ENCODE measurements at regions not wholly inside any gene's neighbourhood (a gene's known extent, or its start where the extent isn't known, plus 50 kb on each side); places are given as distances from the start of the nearest gene placed in this dataset.
"Not testable (repeated sequence)": the region's sequence is repeated elsewhere in the genome, so short reads cannot be mapped to it uniquely, and the experiment has no call there.

- no peak for DNase-seq
Observed at GRCh38 chr13:50730496-50731351, 112.8 kb downstream of the DLEU7 start.

DNA sequence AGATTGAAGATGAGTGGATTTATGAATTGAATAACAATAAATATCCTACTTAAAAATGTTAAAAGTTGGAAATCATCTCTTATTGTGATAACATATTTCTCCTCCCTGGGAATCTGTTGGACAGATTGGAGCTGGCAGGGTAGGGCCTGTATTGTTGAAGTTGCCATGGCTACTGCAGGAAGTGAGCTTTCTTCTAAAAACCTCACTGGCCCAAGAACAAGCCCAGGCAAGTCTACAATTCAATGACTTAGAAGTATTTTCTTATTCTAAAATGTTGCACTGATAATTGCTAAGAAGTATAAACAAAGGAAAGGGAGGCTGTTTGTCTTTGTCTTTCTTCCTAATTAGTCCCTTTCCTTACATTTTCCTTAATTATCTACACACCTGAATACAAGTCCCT lies 112.1 kb downstream of the DLEU7 start:
- no peak for DNase-seq

- DNase-seq, result no peak
Observed at GRCh38 chr13:50732712-50733111, 110.8 kb downstream of the DLEU7 start.

DNA sequence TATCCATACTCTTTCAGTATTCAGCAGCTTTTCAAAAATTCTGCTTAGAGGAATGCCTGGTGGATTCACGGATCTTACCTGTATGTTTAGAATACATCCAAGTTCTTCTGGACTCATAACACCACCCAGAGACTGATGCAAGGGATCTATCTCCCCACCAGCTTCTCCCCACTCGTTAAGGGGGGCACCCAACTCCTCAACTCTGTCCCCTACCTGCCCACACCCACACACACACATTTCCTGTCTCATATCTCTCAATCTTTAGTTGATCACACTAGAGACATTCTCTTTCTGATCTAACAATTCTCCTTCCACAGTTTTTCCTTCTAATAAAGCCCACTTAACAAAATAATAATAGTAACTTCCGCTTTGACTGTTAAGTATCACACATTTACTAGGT lies 110.1 kb downstream of the DLEU7 start:
- no peak for DNase-seq

DNA sequence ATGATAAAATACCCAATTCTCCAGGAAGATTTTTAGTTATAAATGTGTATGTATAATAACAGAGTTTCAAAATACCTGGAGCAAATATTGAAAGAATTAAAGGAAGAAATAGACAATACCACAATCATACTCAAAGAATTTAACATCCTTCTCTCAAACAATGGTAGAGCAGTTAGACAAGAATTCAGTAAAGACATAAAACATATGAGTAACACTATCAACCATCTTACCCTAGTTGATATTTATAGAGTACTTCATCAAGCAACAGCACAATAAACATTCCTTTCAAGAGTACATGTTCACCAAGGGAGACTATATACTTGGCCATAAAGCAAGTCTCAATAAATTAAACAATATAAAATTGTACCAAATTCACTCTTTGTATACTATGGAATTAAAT lies 108.4 kb downstream of the DLEU7 start:
- no peak for DNase-seq

DNA sequence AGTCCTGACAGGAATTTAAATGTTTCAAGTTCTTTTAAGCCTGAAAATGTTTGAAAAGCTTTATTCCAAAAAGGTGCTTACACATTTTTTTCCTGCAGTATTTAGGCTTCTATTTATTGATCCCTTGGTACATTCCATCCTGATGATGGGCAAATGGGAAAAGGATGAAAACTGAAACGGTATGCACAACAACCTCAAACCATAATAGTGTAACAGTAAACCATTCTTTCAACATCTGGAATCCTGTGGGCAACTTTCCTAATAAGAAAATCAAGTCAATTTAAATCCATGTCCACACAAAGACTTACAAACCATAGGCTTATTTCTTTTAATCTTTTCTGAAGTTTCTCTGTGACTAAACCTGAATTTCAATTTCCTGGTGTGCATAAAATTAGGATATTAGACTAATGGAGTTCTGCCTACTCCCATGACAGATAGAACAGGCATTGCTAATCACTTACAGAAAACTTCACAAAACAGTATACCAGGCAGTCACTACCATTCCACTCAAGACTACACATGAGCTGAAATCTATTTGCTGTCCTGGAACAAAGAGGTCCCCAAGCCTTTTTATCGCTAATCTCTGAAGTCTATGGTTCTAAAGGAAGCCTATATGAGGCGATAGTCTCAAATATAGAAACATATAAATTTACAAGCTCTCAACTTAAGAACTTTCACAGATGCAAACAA lies 103.3 kb downstream of the DLEU7 start:
- DNase-seq, result no peak

DNA sequence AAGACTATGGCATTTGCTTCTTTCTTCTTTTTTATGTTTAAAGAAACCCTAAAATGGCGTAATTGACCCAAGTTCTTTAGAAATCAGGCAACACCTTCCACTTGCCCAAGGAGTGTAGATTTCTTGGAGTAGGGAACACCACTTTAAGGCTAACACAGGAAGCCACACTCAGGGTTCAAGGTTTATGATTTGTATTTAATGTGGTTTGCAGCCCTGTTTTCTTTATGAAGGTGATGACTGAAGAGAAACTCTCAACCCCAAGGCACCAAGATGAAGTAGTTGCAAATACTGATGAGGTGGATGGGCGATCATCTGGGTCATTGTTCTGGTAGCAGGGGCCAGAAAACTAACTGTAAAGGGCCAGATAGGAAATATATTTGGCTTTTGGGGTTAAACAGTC lies 101.1 kb downstream of the DLEU7 start:
- DNase-seq, result no peak

DNA sequence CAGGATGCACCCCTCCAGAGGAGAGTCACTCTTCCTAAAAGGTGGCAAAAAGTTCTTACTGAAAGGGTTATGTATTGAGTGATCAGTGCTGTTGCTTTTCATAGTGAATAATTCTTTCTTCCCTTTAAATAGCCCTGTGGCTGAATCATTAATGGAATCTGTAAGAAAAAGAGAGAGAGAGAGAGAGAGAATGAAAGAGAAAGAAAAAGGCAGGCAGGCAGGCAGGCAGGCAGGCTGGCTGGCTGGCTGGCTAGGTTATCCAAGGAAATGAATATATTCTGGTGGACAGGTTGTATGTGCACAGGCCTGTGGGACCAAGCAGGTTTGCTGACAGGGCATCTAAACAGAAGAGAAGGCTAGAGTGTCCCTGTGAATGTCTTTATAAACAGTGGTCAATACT lies 100.5 kb downstream of the DLEU7 start:
- DNase-seq, result no peak

DNA sequence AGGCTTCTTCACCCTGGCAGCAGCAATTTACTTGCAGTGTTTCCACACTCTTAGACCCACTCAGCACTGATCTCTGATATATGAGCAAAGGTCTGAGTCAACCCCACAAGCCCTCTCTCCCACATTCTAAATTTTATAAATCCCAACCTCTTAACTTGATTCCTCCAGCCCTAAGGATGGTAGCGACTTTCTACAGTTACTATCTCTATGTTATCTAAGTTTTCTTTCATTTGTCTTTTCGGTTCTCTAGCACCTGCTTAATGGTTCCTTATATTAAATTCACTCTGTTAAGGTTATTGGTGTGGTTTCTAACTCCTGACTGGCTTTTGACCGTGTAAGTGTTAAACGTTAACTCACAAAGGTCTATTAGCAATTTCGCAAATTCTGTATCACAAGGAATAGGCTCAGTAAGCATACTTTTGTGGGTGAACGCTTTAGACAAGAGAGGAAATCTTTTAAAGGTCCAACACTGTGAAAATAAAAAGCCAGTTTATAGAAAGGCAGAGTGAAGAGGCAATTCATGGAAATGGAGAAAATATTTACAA lies 99.3 kb downstream of the DLEU7 start:
- no peak for DNase-seq

GRCh38 chr13:50745542-50746115 lies 97.9 kb downstream of the DLEU7 start:
- no peak for DNase-seq

DNA sequence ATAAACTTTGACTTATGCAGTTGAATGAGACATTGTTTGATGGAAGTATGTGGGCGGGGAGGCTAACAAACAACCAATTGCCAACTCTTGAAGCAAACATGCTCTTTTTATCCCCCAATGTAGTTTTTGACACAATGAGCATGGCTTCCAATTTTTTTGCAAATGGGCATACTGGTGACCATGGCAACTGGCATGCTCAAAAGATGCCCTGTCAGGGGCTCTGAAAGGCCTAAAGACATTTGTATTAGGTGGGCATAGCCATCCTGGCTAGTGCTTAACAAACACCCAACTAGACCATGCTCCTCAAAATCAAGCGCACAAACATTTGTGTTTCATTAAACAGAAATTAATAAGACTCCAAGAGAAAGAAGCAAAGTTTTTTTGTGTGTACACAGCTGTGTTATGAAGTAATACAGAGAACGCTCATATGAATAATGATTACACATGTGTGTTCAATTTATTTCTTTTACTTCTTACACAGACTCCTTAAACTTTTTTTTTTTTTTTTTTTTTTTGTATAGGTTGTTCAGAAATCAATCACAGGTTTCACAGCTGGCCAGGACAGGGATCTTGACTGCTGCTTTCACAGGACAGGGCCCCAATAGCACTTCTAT lies 95.6 kb downstream of the DLEU7 start:
- DNase-seq, result no peak

- DNase-seq, result not testable (repeated sequence)
Observed at GRCh38 chr13:50753221-50753620, 90.3 kb downstream of the DLEU7 start.

GRCh38 chr13:50755862-50756685 lies 87.4 kb downstream of the DLEU7 start:
- not testable (repeated sequence) for DNase-seq

DNA sequence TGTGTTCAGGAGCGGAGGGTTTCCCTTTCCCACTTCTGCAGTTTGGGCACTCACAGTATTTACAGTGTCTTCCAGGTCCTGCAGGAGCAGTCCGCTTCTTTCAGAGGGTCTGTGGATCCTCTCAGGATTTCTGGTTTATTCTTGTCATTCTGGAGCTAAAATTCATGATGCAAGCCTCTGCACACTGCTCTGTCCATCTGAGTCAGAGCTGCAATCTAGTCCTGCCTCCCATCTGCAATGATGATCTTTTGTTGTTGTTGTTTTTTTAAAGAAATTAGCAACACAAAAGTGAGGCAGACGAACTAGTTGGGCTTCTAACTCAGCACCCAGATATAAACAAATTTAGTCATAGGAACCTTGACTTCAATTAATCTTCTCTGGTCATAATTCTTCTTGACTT lies 86.5 kb downstream of the DLEU7 start:
- no peak for DNase-seq

GRCh38 chr13:50758796-50759195 lies 84.7 kb downstream of the DLEU7 start:
- no peak for DNase-seq

DNA sequence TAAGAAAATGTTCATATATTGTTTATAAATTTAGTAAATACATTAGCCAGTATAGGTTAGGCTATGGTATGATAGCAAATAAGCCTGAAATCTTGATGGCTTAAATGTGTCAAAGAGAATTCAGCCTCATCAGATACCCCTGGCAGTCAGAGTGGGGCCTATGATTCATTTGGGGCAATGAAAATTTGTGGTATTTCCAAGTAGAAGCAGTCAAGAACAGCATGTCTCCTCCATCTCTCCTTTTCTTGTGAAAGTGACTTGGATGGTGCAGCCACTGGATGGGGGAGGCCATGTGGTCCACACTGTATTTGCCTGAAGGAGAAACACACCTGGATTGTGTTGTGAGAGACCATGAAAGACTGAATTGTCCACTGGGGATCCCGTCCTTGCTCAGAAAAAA lies 82.7 kb downstream of the DLEU7 start:
- no peak for DNase-seq

DNA sequence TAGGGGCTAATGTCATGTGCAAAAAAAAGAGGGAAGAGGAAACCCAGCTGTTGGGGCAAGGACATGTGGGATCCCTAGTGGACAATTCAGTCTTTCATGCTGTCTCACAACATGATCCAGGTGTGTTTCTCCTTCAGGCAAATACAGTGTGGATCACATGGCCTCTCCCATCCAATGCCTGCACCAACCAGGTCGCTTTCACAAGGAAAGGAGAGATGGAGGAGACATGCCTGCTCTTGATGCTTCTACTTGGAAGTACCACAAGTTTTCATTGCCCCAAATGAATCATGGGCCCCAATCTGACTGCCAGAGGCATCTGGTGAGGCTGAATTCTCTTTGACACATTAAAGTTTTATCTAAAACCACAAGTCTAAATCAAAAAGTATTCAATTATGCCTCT lies 82.1 kb downstream of the DLEU7 start:
- no peak for DNase-seq

- no peak for DNase-seq
Observed at GRCh38 chr13:50762969-50763567, 80.4 kb downstream of the DLEU7 start.

- DNase-seq, result no peak
Observed at GRCh38 chr13:50766013-50766412, 77.5 kb downstream of the DLEU7 start.

GRCh38 chr13:50766695-50767094 lies 76.8 kb downstream of the DLEU7 start:
- DNase-seq, result no peak

DNA sequence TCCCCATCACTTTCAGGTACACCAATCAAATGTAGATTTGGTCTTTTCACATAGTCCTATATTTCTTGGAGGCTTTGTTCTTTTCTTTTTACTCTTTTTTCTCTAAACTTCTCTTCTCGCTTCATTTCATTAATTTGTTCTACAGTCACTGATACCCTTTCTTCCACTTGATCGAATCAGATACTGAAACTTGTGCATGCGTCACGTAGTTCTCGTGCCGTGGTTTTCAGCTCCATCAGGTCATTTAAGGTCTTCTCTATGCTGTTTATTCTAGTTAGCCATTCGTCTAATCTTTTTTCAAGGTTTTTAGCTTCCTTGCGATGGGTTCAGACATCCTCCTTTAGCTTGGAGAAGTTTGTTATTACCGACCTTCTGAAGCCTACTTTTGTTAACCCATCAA lies 70.6 kb downstream of the DLEU7 start:
- not testable (repeated sequence) for DNase-seq

Measured in T-helper 9 cell (primary cell).